Retinal pigment epithelial cell (primary cell): ENCODE measurements at regions not wholly inside any gene's neighbourhood (a gene's known extent, or its start where the extent isn't known, plus 50 kb on each side); places are given as distances from the start of the nearest gene placed in this dataset.
"Not testable (repeated sequence)": the region's sequence is repeated elsewhere in the genome, so short reads cannot be mapped to it uniquely, and the experiment has no call there.

Experiments
- DNase-seq: peaks from one replicate; pipeline ENCODE4 v3.0.0-alpha.2; 2010; ENCODE audit warnings: low read depth
- H3K4me3 ChIP-seq: 2 replicates; pipeline ENCODE4 v1.5.1; 2011; ENCODE audit warnings: mild to moderate bottlenecking, low read length, control low read depth, moderate library complexity
- TF ChIP-seq, protein P1 (sequence below): conservative IDR thresholded peaks from 2 replicates; pipeline ENCODE4 v1.5.1; 2011; ENCODE audit warnings: low read depth, low read length, control low read depth, inconsistent platforms

DNA sequence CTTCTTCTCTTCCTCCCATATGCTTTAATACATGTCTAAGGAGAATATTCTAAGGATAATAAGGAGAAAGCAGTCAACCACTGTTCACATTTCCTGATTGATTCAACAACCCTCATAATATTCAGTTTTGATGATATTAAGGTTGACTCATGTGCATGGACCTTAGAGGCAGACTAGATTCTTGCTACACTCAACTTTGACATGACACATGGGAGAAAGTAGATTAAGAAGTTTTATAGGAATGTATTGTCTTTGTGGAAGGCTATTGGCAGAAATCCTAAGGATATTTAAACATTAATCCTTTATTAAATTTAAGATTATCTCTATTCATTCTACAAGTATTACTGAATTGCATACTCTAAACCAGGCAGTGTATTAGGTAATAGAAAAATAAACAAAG is 309.1 kb upstream of the CYRIA start:
- no peak overlapping the region for H3K4me3 ChIP-seq
- TF ChIP-seq, protein P1, sequence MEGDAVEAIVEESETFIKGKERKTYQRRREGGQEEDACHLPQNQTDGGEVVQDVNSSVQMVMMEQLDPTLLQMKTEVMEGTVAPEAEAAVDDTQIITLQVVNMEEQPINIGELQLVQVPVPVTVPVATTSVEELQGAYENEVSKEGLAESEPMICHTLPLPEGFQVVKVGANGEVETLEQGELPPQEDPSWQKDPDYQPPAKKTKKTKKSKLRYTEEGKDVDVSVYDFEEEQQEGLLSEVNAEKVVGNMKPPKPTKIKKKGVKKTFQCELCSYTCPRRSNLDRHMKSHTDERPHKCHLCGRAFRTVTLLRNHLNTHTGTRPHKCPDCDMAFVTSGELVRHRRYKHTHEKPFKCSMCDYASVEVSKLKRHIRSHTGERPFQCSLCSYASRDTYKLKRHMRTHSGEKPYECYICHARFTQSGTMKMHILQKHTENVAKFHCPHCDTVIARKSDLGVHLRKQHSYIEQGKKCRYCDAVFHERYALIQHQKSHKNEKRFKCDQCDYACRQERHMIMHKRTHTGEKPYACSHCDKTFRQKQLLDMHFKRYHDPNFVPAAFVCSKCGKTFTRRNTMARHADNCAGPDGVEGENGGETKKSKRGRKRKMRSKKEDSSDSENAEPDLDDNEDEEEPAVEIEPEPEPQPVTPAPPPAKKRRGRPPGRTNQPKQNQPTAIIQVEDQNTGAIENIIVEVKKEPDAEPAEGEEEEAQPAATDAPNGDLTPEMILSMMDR, result no peak
- DNase-seq, result peak; percentile 18

DNA sequence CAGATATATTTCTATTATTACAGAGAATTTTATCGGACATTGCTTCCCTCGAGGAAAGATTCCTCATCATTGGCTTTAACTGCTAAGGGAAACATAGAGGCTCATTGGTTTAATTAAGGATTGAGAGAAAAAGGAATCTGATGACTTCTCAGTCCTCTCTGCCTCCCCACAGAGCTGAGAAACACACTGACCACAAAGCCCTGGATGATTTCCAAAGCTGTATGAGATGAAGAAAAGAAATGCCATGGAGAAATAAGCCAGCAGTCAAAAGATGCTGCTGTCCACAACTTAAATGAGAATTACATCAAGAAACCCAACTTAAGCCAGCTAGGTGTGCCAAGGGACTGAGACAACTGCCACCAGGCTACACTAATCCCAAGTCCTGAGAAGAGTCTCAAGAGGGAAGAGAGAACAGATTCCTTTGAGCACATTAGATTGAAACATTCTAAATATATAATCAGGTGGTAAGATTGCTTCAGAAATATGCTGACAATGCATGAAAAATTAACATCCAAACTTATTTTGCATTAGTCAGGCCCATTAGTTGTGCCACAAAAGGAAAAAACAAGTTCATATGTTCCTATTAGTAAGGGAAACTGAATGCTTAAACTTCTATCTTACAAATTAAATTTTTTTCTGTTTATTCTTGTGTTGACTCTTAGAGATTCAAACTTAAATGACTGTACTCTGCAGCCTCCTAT is 308.1 kb upstream of the CYRIA start:
- TF ChIP-seq, protein P1, result no peak
- DNase-seq, result peak; percentile 85
- no peak overlapping the region for H3K4me3 ChIP-seq

DNA sequence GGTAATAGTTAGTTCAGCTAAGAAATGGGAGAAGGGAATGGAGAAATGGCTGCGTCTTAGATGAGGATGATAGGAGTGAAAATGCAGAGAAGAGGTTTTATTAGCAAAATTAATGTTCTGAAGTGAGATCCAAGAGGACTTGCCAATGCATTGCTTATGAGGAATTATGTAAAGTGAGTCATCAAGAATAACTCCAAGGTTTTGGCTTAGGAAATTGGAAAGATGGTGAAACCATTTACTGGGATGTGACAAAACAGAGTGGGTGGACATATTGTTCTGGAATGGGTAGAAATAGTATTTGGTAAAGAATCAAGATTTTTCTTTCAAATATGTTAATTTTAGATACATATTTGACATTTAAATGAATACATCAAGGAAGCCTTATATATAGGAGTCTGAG is 306.6 kb upstream of the CYRIA start:
- H3K4me3 ChIP-seq, result no peak overlapping the region
- no peak for DNase-seq
- TF ChIP-seq, protein P1, result no peak

DNA sequence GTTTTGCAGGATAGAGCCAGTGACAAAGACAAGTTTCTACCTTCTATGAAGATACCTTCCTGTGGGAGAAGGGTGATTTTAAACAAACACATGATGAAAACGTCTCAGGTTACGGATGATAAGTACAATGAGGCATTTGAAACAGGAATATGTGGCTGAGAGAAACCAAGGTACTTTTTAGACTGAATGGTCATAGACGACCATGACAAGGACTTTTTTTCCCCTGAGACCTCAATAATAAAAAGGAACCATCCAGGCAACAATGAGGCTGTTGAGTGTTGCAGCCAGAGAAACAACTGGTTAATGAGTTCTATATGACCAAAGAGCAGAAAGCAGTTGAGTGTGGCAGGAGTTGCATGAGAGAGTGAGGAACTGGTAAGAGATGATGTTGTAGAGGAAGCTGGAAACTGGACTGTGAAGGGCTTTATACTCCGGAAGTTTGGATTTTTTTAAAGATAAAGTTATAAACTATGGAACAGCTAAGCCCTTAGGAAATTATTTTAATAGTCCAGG is 306.1 kb upstream of the CYRIA start:
- DNase-seq, result no peak
- TF ChIP-seq, protein P1, result no peak
- H3K4me3 ChIP-seq, result no peak overlapping the region

DNA sequence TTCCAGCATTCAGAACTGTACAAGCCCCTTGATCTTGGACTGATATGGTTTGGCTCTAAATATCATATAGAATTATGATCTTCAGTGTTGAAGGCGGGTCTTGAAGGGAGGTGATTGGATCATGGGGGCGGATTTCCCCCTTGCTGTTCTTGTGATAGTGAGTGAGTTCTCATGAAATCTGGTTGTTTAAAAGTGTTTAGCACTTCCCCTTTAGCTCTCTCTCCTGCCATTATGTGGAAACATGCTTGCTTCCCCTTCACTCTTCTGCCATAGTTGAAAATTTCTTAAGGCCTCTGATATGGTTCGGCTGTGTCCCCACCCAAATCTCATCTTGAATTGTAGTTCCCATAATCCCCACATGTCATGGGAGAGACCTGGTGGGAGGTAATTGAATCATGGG is 305.3 kb upstream of the CYRIA start:
- not testable (repeated sequence) for DNase-seq, H3K4me3 ChIP-seq

DNA sequence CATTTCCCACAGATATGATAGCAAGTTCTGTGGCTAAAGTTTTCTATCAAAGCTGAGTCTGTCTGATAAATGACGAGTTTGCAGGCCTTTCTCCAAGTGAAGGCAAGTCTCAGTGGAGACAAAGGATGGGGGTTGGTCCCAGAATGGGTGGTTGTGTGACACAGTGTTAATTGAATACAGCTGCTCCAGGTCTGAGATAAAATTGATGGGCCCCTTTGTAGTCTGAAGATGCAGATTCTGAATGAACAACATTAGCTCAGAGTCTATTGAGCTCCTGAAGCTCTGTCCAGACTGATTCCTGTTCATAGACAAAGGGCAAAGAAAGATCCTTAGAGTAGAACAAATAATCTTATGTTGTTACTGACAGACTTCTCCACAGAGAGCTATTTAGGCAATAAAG is 296.9 kb upstream of the CYRIA start:
- TF ChIP-seq, protein P1, result no peak
- DNase-seq, result no peak

DNA sequence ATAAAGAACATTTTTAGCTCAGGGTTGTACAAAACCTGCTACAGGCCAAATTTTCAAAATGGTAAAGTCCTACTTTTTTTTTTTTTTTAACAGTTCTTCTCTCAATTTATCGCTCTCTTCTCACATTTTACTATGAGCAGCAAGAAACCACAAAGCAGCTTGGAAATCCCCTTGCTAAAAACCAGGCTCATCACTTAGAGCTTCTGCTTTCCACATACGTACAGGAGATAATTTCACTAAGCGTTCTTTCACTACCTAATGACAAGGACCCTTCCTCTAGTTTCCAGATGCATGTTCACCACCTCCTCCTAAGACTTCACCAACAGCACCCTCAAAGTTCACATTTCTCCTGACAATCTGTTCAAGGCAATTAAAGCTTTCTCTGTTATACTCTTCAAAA is 294.9 kb upstream of the CYRIA start:
- no peak overlapping the region for H3K4me3 ChIP-seq
- DNase-seq, result no peak

More for the DNA sequence above, 296.9 kb upstream of the CYRIA start:
- H3K4me3 ChIP-seq, result no peak overlapping the region

More for the DNA sequence above, 294.9 kb upstream of the CYRIA start:
- TF ChIP-seq, protein P1, result no peak
